Suprapubic skin (tissue), 4 donors: ENCODE measurements at regions not wholly inside any gene's neighbourhood (a gene's known extent, or its start where the extent isn't known, plus 50 kb on each side); places are given as distances from the start of the nearest gene placed in this dataset.

ENCODE experiments used
- EP300 ChIP-seq: sonication (generic); formaldehyde crosslinking; IDR thresholded peaks from one replicate; pipeline ENCODE4 v1.6.1; 2017; ENCODE audit warnings: antibody characterized with exemption
- POLR2A ChIP-seq, 2 donors: fragments of 450-650 bp; IDR thresholded peaks; one replicate each; pipeline ENCODE4 v1.6.1; 2017; ENCODE audit warnings: antibody characterized with exemption in 2 of 2, mild to moderate bottlenecking in 2 of 2, moderate library complexity in 2 of 2
- POLR2AphosphoS5 ChIP-seq, 3 donors: sonication (generic); formaldehyde crosslinking; IDR thresholded peaks; one replicate each; pipeline ENCODE4 v1.6.1; 2017; ENCODE audit warnings: antibody characterized with exemption in 3 of 3
- TF ChIP-seq, protein P1 (sequence below), 2 donors: fragments of 200-600 bp in 1 of 2; fragments of 450-650 bp in 1 of 2; sonication (generic) in 1 of 2; IDR thresholded peaks; one replicate each; pipeline ENCODE4 v1.5.1; 2016 to 2019; ENCODE audit warnings: antibody characterized with exemption in 2 of 2, mild to moderate bottlenecking in 1 of 2, moderate library complexity in 1 of 2

DNA sequence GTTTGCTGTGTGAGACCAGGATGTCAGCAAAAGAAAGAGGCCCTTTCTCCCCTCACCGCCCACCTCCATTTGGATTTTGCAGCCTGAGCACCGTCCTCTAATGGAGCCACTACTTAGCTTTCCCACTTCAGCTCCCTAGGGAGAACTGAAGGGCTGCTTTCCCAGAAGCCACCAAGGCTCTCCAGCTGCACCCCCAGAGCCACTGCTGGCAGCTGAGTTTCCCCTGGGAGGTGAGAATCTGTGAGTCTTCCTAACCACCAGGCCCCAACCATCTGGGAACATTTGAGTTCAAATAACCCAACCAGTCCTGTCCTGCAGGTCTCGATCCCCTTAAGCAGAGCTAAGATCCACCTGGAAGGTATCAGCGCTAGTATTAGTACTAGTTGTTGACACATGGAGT lies 173.1 kb upstream of the USP9X start:
- no peak for TF ChIP-seq POLR2A (IDR thresholded peaks at IDR 0.05)
- no peak for TF ChIP-seq POLR2AphosphoS5 (IDR thresholded peaks at IDR 0.05)
- TF ChIP-seq, protein P1, sequence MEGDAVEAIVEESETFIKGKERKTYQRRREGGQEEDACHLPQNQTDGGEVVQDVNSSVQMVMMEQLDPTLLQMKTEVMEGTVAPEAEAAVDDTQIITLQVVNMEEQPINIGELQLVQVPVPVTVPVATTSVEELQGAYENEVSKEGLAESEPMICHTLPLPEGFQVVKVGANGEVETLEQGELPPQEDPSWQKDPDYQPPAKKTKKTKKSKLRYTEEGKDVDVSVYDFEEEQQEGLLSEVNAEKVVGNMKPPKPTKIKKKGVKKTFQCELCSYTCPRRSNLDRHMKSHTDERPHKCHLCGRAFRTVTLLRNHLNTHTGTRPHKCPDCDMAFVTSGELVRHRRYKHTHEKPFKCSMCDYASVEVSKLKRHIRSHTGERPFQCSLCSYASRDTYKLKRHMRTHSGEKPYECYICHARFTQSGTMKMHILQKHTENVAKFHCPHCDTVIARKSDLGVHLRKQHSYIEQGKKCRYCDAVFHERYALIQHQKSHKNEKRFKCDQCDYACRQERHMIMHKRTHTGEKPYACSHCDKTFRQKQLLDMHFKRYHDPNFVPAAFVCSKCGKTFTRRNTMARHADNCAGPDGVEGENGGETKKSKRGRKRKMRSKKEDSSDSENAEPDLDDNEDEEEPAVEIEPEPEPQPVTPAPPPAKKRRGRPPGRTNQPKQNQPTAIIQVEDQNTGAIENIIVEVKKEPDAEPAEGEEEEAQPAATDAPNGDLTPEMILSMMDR (IDR thresholded peaks at IDR 0.05), result no peak
- no peak for TF ChIP-seq EP300
